Tibial artery (tissue), 4 donors: ENCODE measurements at regions not wholly inside any gene's neighbourhood (a gene's known extent, or its start where the extent isn't known, plus 50 kb on each side); places are given as distances from the start of the nearest gene placed in this dataset.

Experiments
- DNase-seq, 2 donors: peaks; one replicate each; pipeline ENCODE4 v3.0.0-alpha.2; 2019
- H3K27ac ChIP-seq, 2 donors: fragments of 200-600 bp; sonication (generic) in 1 of 2; 1 replicate in 1 of 2; 2 replicates in 1 of 2; pipeline ENCODE4 v1.5.1; 2018 to 2019; ENCODE audit warnings: mild to moderate bottlenecking in 1 of 2
- H3K27me3 ChIP-seq, 2 donors: fragments of 200-600 bp; sonication (generic) in 1 of 2; one replicate each; pipeline versions ENCODE4 v1.5.1 to v1.6.0; 2016 to 2019
- H3K36me3 ChIP-seq, 3 donors: fragments of 200-600 bp; sonication (generic) in 2 of 3; one replicate each; pipeline ENCODE4 v1.5.1; 2016 to 2019; ENCODE audit warnings: mild to moderate bottlenecking in 2 of 3
- H3K4me1 ChIP-seq, 4 donors: fragments of 200-600 bp; sonication (generic) in 2 of 4; 1 replicate in 3 of 4; 2 replicates in 1 of 4; pipeline ENCODE4 v1.5.1; 2016 to 2019
- H3K4me3 ChIP-seq, 2 donors: fragments of 200-600 bp; sonication (generic) in 1 of 2; 1 replicate in 1 of 2; 2 replicates in 1 of 2; pipeline ENCODE4 v1.5.1; 2018 to 2019; ENCODE audit warnings: mild to moderate bottlenecking in 2 of 2
- H3K9me3 ChIP-seq, 3 donors: fragments of 200-600 bp; sonication (generic) in 1 of 3; one replicate each; pipeline ENCODE4 v1.5.1; 2016 to 2019
- intact Hi-C: fragments of 100-400 bp; cut with DNase I; formaldehyde crosslinking; loops from one replicate; pipeline ENCODE4 v1.15.0; 2023; ENCODE audit warnings: low total_unique reads
- TF ChIP-seq, protein P1 (sequence below), 2 experiments: fragments of 200-600 bp in 1 of 2; fragments of 450-650 bp in 1 of 2; IDR thresholded peaks; one replicate each; pipeline ENCODE4 v1.5.1; 2017 to 2019; ENCODE audit warnings: antibody characterized with exemption in 2 of 2, mild to moderate bottlenecking in 1 of 2, moderate library complexity in 1 of 2

DNA sequence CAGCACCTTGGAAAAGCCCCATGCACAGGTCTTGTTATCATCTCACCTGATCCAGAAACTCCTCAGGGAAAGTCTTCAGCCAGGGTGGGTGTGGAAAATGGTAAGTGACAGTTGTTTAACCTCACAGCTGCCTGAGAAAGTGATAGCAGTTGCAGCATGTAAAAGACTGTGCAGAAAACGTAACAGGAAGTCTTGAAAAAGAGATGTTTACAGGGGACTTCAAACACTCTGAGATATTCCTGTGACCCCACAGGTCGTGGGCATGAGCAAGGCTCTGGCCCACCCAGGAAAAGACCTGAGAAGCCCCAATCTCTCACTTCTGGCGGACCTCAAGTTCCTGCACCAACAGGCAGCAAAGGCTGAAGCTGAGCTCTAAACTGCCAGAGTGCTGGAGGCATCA, 826.9 kb downstream of the UQCRFS1 start:
- TF ChIP-seq, protein P1, sequence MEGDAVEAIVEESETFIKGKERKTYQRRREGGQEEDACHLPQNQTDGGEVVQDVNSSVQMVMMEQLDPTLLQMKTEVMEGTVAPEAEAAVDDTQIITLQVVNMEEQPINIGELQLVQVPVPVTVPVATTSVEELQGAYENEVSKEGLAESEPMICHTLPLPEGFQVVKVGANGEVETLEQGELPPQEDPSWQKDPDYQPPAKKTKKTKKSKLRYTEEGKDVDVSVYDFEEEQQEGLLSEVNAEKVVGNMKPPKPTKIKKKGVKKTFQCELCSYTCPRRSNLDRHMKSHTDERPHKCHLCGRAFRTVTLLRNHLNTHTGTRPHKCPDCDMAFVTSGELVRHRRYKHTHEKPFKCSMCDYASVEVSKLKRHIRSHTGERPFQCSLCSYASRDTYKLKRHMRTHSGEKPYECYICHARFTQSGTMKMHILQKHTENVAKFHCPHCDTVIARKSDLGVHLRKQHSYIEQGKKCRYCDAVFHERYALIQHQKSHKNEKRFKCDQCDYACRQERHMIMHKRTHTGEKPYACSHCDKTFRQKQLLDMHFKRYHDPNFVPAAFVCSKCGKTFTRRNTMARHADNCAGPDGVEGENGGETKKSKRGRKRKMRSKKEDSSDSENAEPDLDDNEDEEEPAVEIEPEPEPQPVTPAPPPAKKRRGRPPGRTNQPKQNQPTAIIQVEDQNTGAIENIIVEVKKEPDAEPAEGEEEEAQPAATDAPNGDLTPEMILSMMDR (IDR thresholded peaks at IDR 0.05) = no peak
- Histone ChIP-seq H3K36me3 (no peaks in the 10 kb centered on the region), H3K27me3 (no peaks in the 10 kb centered on the region), H3K4me1 (no peaks in the 10 kb centered on the region), H3K9me3 (no peaks in the 10 kb centered on the region), H3K4me3 (no peak overlapping the region), H3K27ac (no peak overlapping the region)
- intact Hi-C loops = no loop called here
- DNase-seq = no peak

DNA sequence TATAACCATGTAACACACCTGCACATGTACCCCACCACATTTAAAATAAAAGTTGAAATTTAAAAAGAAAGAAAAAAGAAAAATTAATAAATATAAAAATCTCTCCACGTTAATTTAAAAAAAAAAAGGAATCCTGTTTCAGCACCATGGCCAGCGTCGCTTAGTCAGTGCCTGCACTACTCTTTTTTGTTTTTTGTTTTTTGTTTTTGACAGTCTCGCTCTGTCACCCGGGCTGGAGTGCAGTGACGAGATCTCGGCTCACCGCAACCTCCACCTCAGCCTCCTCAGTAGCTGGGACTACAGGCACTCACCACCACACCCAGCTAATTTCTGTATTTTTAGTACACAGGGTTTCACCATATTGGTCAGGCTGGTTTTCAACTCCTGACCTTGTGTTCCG, 835.9 kb downstream of the UQCRFS1 start:
- Histone ChIP-seq H3K4me3 (no peak overlapping the region), H3K27ac (no peak overlapping the region), H3K4me1 (no peaks in the 10 kb centered on the region), H3K9me3 (no peaks in the 10 kb centered on the region), H3K36me3 (no peaks in the 10 kb centered on the region), H3K27me3 (no peaks in the 10 kb centered on the region)
- intact Hi-C loops = no loop called here
- DNase-seq = no peak
- TF ChIP-seq, protein P1 (IDR thresholded peaks at IDR 0.05) = no peak

DNA sequence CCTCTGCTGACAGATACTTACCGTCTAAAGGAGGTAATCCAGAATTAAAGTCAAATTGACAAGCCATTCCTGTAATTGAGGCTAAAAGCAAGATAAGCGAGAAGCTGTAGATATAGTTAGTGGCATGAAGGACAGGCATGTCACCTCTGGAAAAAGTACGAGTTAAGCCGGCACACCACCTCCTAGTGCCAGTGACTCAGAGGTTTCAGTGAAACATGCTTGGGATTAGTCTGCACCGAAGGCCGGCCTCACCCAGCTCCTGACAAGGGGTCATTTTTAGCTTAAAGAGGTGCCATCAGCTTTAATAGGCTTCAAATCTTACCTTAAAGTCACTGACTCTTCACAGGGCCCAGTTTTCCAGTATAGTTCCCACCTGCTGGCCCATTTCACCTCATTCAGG, 838.0 kb downstream of the UQCRFS1 start:
- H3K9me3 ChIP-seq = no peaks in the 10 kb centered on the region
- H3K27me3 ChIP-seq = no peaks in the 10 kb centered on the region
- H3K27ac ChIP-seq = no peak overlapping the region
- intact Hi-C loops = no loop called here
- H3K4me1 ChIP-seq = no peaks in the 10 kb centered on the region
- no peak for DNase-seq
- TF ChIP-seq, protein P1 (IDR thresholded peaks at IDR 0.05) = no peak
- H3K4me3 ChIP-seq = no peak overlapping the region
- no peaks in the 10 kb centered on the region for H3K36me3 ChIP-seq

DNA sequence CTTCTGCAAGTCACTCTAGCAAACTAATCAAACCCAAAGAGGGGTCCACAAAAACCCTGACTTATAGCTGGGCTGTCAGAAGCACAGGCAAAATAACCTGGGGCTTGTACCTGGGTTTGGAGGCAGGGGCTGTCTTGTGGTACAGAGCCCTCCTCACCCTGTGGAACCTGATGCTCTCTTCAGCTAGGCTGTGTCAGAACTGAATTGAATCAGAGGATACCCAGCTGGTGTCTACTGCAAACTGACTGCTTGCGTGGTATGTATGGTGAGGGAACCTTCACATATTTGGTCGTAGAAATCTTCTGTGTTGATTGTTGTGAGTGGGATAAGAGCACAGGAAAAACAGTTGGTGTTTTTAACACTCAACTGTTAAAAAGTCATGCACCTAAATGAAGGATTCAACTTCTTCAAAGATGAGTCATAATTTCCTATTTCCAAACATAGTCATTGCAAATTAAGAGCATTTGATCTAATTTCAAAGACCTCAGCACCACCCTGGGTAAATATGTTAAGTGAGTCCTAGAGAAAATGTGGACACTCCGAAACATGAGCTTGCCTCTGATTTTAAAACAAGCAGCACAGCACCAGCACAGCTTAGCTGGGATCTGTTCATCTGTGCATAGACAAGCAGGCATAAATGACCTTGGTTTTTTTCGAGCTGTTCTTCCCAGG, 840.2 kb downstream of the UQCRFS1 start:
- Histone ChIP-seq H3K4me3 (no peak overlapping the region), H3K27ac (no peak overlapping the region), H3K4me1 (no peaks in the 10 kb centered on the region), H3K36me3 (no peaks in the 10 kb centered on the region), H3K27me3 (no peaks in the 10 kb centered on the region), H3K9me3 (no peaks in the 10 kb centered on the region)
- intact Hi-C loops = no loop called here
- TF ChIP-seq, protein P1 (IDR thresholded peaks at IDR 0.05) = no peak
- no peak for DNase-seq

DNA sequence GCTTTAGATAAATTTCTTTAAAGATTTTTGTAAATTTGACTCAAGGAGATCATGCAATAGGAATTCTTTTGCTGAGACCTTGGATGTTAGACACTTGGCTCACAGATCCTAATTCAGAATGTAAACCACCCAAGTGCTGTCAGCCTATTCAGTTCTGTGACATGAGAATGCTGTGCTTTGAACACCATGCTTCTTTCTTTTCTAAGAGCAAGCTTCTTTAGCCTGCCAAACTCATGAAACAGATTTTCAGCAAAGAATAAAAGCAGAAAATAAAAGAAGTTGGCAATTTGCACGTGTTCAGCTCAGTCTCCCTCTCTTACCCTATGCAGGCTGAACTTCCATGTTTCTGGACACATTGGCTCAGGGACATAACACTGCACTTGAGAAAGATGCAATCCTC, 845.8 kb downstream of the UQCRFS1 start:
- Histone ChIP-seq H3K27me3 (no peaks in the 10 kb centered on the region), H3K9me3 (no peaks in the 10 kb centered on the region), H3K4me3 (no peak overlapping the region), H3K36me3 (no peaks in the 10 kb centered on the region), H3K27ac (no peak overlapping the region), H3K4me1 (no peaks in the 10 kb centered on the region)
- TF ChIP-seq, protein P1 (IDR thresholded peaks at IDR 0.05) = no peak
- no peak for DNase-seq
- intact Hi-C loops = no loop called here

DNA sequence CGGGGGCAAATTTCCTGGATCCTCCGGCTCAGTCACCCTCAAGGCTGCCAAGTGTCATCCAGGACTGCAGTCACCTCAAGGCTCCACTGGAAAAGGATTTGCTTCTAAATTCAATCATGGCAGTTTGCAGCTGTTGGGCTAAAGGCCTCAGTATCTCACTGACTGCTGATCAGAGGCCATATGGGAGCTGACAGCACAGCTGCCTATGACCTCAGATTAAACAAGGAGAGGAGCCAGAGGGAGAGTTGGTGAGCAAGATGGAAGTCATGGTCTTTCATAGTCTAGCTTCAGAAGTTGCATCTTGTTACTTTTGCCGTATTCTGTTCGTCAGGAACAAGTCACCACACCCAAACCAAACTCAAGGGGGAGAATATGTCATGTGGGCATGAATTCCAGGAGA, 849.7 kb downstream of the UQCRFS1 start:
- no peak for DNase-seq
- H3K36me3 ChIP-seq = no peaks in the 10 kb centered on the region
- no peaks in the 10 kb centered on the region for H3K27me3 ChIP-seq
- no peaks in the 10 kb centered on the region for H3K4me1 ChIP-seq
- H3K4me3 ChIP-seq = no peak overlapping the region
- TF ChIP-seq, protein P1 (IDR thresholded peaks at IDR 0.05) = no peak
- intact Hi-C loops = no loop called here
- H3K9me3 ChIP-seq = no peaks in the 10 kb centered on the region
- no peak overlapping the region for H3K27ac ChIP-seq
